ENCODE measurements at regions not wholly inside any gene's neighbourhood (a gene's known extent, or its start where the extent isn't known, plus 50 kb on each side); places are given as distances from the start of the nearest gene placed in this dataset.
"Not testable (repeated sequence)": the region's sequence is repeated elsewhere in the genome, so short reads cannot be mapped to it uniquely, and the experiment has no call there.

DNA sequence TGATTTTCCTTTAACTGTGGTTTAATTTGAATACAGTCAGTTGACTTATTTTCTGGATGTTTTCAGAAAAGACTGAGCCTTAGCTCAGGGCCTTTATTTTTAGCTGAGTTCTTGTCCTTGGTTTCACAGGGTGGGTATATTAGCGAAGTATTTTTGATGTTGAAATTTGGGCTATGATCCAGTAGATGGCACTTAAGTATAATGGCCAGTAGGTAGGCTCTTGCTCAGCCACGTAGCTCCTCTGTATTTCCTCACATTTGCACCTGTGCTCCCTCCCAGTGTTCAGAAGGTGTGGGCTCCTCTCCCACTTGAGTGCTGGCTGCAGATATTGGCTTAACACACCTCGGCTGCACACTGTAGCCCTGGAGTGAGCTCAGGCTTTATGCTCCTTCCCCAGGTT lies 549.9 kb upstream of the AMOT start:
- H3K4me3 ChIP-seq (ENCODE audit: low read depth, low read length) = no peak overlapping the region
- no peak overlapping the region for H3K9ac ChIP-seq (ENCODE audit: low read depth, low read length)
- no peaks in the 10 kb centered on the region for H3K36me3 ChIP-seq (ENCODE audit: control insufficient read depth, insufficient read depth, low read length)
- peaks cover 22% of the 10 kb centered on the region for H3K9me3 ChIP-seq (ENCODE audit: control insufficient read depth, insufficient read depth, low read length)
- H3K27ac ChIP-seq (ENCODE audit: low read depth, low read length) = no peak overlapping the region
- peaks cover 7% of the 10 kb centered on the region; the same call in 1 of the 2 replicates for H3K4me1 ChIP-seq (ENCODE audit: control insufficient read depth, insufficient read depth, low read length)
- H3K27me3 ChIP-seq (ENCODE audit: control insufficient read depth, insufficient read depth, low read length) = no peaks in the 10 kb centered on the region; the same call in 1 of the 2 replicates

DNA sequence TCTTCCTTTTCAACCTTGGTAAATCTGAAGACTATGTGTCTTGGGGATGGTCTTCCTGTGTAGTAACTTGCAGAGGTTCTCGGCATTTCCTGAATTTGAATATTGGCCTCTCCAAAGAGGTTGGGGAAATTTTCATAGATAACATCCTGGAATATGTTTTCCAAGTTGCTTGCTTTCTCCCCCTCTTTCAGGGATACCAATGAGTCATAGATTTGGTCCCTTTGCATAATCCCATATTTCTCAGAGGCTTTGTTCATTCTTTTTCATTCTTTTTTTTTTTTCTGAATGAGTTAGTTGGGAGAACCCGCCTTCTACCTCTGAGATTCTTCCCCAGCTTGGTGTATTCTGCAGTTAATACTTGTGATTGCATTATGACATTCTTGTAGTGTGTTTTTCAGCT lies 549.2 kb upstream of the AMOT start:
- peaks cover 7% of the 10 kb centered on the region; the same call in 1 of the 2 replicates for H3K4me1 ChIP-seq (ENCODE audit: control insufficient read depth, insufficient read depth, low read length)
- H3K9me3 ChIP-seq (ENCODE audit: control insufficient read depth, insufficient read depth, low read length) = peaks cover 22% of the 10 kb centered on the region
- H3K27me3 ChIP-seq (ENCODE audit: control insufficient read depth, insufficient read depth, low read length) = no peaks in the 10 kb centered on the region; the same call in 1 of the 2 replicates
- no peak overlapping the region for H3K27ac ChIP-seq (ENCODE audit: low read depth, low read length)
- H3K4me3 ChIP-seq (ENCODE audit: low read depth, low read length) = no peak overlapping the region
- H3K36me3 ChIP-seq (ENCODE audit: control insufficient read depth, insufficient read depth, low read length) = no peaks in the 10 kb centered on the region
- no peak overlapping the region for H3K9ac ChIP-seq (ENCODE audit: low read depth, low read length)

DNA sequence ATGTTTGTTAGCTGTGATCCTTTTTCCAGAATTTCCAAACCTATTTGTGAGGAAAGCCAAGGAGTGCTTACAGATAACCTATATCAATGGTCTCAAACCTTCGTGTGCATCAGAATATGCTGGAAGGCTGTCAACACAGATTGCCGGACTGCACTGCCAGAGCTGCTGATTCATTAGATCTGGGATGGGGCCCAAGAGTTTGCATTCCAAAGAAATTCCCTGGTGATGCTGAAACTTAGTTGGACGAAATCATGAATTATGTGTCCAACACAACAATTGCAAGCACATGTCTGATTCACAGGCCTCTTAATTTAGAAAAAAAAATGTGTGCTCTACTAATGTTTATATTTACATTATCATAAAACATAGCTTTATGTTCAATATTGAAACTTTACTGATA lies 544.0 kb upstream of the AMOT start:
- Histone ChIP-seq H3K27me3 (ENCODE audit: control insufficient read depth, insufficient read depth, low read length) (no peaks in the 10 kb centered on the region), H3K27ac (ENCODE audit: low read depth, low read length) (no peak overlapping the region), H3K4me3 (ENCODE audit: low read depth, low read length) (no peak overlapping the region), H3K9me3 (ENCODE audit: control insufficient read depth, insufficient read depth, low read length) (peaks cover 13% of the 10 kb centered on the region), H3K9ac (ENCODE audit: low read depth, low read length) (no peak overlapping the region), H3K4me1 (ENCODE audit: control insufficient read depth, insufficient read depth, low read length) (no peaks in the 10 kb centered on the region), H3K36me3 (ENCODE audit: control insufficient read depth, insufficient read depth, low read length) (no peaks in the 10 kb centered on the region)

DNA sequence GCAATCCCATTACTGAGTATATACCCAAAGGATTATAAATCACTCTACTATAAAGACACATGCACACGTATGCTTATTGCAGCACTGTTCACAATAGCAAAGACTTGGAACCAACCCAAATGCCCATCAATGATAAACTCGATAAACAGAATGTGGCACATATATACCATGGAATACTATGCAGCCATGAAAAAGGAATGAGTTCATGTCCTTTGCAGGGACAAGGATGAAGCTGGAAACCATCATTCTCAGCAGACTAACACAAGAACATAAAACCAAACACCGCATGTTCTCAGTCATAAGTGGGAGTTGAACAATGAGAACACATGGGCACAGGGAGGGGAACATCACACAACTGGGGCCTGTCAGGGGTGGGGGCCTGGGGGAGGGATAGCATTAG lies 532.8 kb upstream of the AMOT start:
- H3K9me3 ChIP-seq (ENCODE audit: control insufficient read depth, insufficient read depth, low read length) = peaks cover 13% of the 10 kb centered on the region
- H3K27me3 ChIP-seq (ENCODE audit: control insufficient read depth, insufficient read depth, low read length); H3K4me1 ChIP-seq (ENCODE audit: control insufficient read depth, insufficient read depth, low read length); H3K4me3 ChIP-seq (ENCODE audit: low read depth, low read length); H3K36me3 ChIP-seq (ENCODE audit: control insufficient read depth, insufficient read depth, low read length); H3K9ac ChIP-seq (ENCODE audit: low read depth, low read length); H3K27ac ChIP-seq (ENCODE audit: low read depth, low read length): not testable (repeated sequence)

GRCh38 chrX:113370006-113370405 lies 529.4 kb upstream of the AMOT start:
- H3K9me3 ChIP-seq (ENCODE audit: control insufficient read depth, insufficient read depth, low read length) = no peaks in the 10 kb centered on the region
- H3K27ac ChIP-seq (ENCODE audit: low read depth, low read length) = no peak overlapping the region
- H3K4me3 ChIP-seq (ENCODE audit: low read depth, low read length) = no peak overlapping the region
- H3K27me3 ChIP-seq (ENCODE audit: control insufficient read depth, insufficient read depth, low read length) = no peaks in the 10 kb centered on the region
- H3K4me1 ChIP-seq (ENCODE audit: control insufficient read depth, insufficient read depth, low read length) = peaks cover 10% of the 10 kb centered on the region; the same call in 1 of the 2 replicates
- H3K9ac ChIP-seq (ENCODE audit: low read depth, low read length) = no peak overlapping the region
- H3K36me3 ChIP-seq (ENCODE audit: control insufficient read depth, insufficient read depth, low read length) = no peaks in the 10 kb centered on the region

- Histone ChIP-seq H3K36me3 (ENCODE audit: control insufficient read depth, insufficient read depth, low read length) (no peaks in the 10 kb centered on the region), H3K4me1 (ENCODE audit: control insufficient read depth, insufficient read depth, low read length) (peaks cover 10% of the 10 kb centered on the region; the same call in 1 of the 2 replicates), H3K27me3 (ENCODE audit: control insufficient read depth, insufficient read depth, low read length) (no peaks in the 10 kb centered on the region), H3K9ac (ENCODE audit: low read depth, low read length) (no peak overlapping the region), H3K4me3 (ENCODE audit: low read depth, low read length) (no peak overlapping the region), H3K27ac (ENCODE audit: low read depth, low read length) (no peak overlapping the region), H3K9me3 (ENCODE audit: control insufficient read depth, insufficient read depth, low read length) (no peaks in the 10 kb centered on the region)
These were observed 528.4 kb upstream of the AMOT start for GRCh38 chrX:113369056-113369455.

GRCh38 chrX:113353134-113353533 lies 512.5 kb upstream of the AMOT start:
- no peaks in the 10 kb centered on the region for H3K36me3 ChIP-seq (ENCODE audit: control insufficient read depth, insufficient read depth, low read length)
- no peak overlapping the region for H3K9ac ChIP-seq (ENCODE audit: low read depth, low read length)
- no peaks in the 10 kb centered on the region for H3K9me3 ChIP-seq (ENCODE audit: control insufficient read depth, insufficient read depth, low read length)
- H3K27me3 ChIP-seq (ENCODE audit: control insufficient read depth, insufficient read depth, low read length) = no peaks in the 10 kb centered on the region
- no peaks in the 10 kb centered on the region for H3K4me1 ChIP-seq (ENCODE audit: control insufficient read depth, insufficient read depth, low read length)
- H3K4me3 ChIP-seq (ENCODE audit: low read depth, low read length) = no peak overlapping the region
- no peak overlapping the region for H3K27ac ChIP-seq (ENCODE audit: low read depth, low read length)

DNA sequence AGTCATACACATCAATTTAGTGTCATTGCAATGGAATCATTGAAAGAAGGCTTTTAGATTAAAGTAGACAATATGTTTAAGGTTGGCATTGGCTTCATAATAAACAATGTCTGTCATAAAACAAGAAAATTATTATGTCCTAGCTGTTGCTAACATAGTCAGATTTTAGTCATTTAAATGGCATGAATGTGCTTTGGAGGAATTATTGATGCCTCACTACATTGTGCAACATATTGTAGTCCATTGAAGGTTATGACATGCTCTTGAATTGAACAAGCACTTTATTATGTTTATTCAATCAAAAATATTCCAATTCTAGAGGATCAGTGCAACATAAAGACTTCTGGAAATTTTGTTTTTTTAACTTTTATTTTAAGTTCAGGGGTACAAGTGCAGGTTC lies 489.8 kb upstream of the AMOT start:
- Histone ChIP-seq H3K4me1 (ENCODE audit: control insufficient read depth, insufficient read depth, low read length) (no peaks in the 10 kb centered on the region), H3K27ac (ENCODE audit: low read depth, low read length) (no peak overlapping the region), H3K9me3 (ENCODE audit: control insufficient read depth, insufficient read depth, low read length) (no peaks in the 10 kb centered on the region), H3K4me3 (ENCODE audit: low read depth, low read length) (no peak overlapping the region), H3K36me3 (ENCODE audit: control insufficient read depth, insufficient read depth, low read length) (no peaks in the 10 kb centered on the region), H3K9ac (ENCODE audit: low read depth, low read length) (no peak overlapping the region), H3K27me3 (ENCODE audit: control insufficient read depth, insufficient read depth, low read length) (peaks cover 5% of the 10 kb centered on the region; the same call in 1 of the 2 replicates)

- no peaks in the 10 kb centered on the region for H3K9me3 ChIP-seq (ENCODE audit: control insufficient read depth, insufficient read depth, low read length)
- H3K36me3 ChIP-seq (ENCODE audit: control insufficient read depth, insufficient read depth, low read length) = no peaks in the 10 kb centered on the region
- no peaks in the 10 kb centered on the region for H3K27me3 ChIP-seq (ENCODE audit: control insufficient read depth, insufficient read depth, low read length)
- no peak overlapping the region for H3K9ac ChIP-seq (ENCODE audit: low read depth, low read length)
- H3K27ac ChIP-seq (ENCODE audit: low read depth, low read length) = no peak overlapping the region
- H3K4me1 ChIP-seq (ENCODE audit: control insufficient read depth, insufficient read depth, low read length) = no peaks in the 10 kb centered on the region
- no peak overlapping the region for H3K4me3 ChIP-seq (ENCODE audit: low read depth, low read length)
These were observed 475.3 kb upstream of the AMOT start for GRCh38 chrX:113315927-113316326.

- Histone ChIP-seq H3K9me3 (ENCODE audit: control insufficient read depth, insufficient read depth, low read length) (peaks cover 15% of the 10 kb centered on the region), H3K27me3 (ENCODE audit: control insufficient read depth, insufficient read depth, low read length) (no peaks in the 10 kb centered on the region), H3K4me1 (ENCODE audit: control insufficient read depth, insufficient read depth, low read length) (no peaks in the 10 kb centered on the region), H3K36me3 (ENCODE audit: control insufficient read depth, insufficient read depth, low read length) (no peaks in the 10 kb centered on the region), H3K9ac (ENCODE audit: low read depth, low read length) (no peak overlapping the region), H3K4me3 (ENCODE audit: low read depth, low read length) (no peak overlapping the region), H3K27ac (ENCODE audit: low read depth, low read length) (no peak overlapping the region)
These were observed 464.9 kb upstream of the AMOT start for GRCh38 chrX:113305496-113305895.

- Histone ChIP-seq H3K27ac (ENCODE audit: low read depth, low read length) (no peak overlapping the region), H3K9ac (ENCODE audit: low read depth, low read length) (no peak overlapping the region), H3K36me3 (ENCODE audit: control insufficient read depth, insufficient read depth, low read length) (no peaks in the 10 kb centered on the region), H3K27me3 (ENCODE audit: control insufficient read depth, insufficient read depth, low read length) (no peaks in the 10 kb centered on the region), H3K4me1 (ENCODE audit: control insufficient read depth, insufficient read depth, low read length) (no peaks in the 10 kb centered on the region), H3K9me3 (ENCODE audit: control insufficient read depth, insufficient read depth, low read length) (peaks cover 13% of the 10 kb centered on the region), H3K4me3 (ENCODE audit: low read depth, low read length) (no peak overlapping the region)
These were observed 459.9 kb upstream of the AMOT start for GRCh38 chrX:113300580-113300979.

- Histone ChIP-seq H3K27ac (ENCODE audit: low read depth, low read length) (no peak overlapping the region), H3K27me3 (ENCODE audit: control insufficient read depth, insufficient read depth, low read length) (no peaks in the 10 kb centered on the region), H3K4me3 (ENCODE audit: low read depth, low read length) (no peak overlapping the region), H3K36me3 (ENCODE audit: control insufficient read depth, insufficient read depth, low read length) (no peaks in the 10 kb centered on the region), H3K9me3 (ENCODE audit: control insufficient read depth, insufficient read depth, low read length) (peaks cover 5% of the 10 kb centered on the region), H3K9ac (ENCODE audit: low read depth, low read length) (no peak overlapping the region), H3K4me1 (ENCODE audit: control insufficient read depth, insufficient read depth, low read length) (no peaks in the 10 kb centered on the region)
These were observed 456.8 kb upstream of the AMOT start for GRCh38 chrX:113297437-113297836.
